K562 (cell line): ENCODE measurements at regions not wholly inside any gene's neighbourhood (a gene's known extent, or its start where the extent isn't known, plus 50 kb on each side); places are given as distances from the start of the nearest gene placed in this dataset.

Source experiments
- ATAC-seq: fragments of 200-7000 bp; cut with Tn5 transposase; 3 replicates; pipeline ENCODE4 v1.9.1; 2020; ENCODE audit warnings: moderate library complexity
- BruUV-seq: library from RNA; stranded (reverse); fragments of 400-500 nt; replicated peaks from 2 replicates; lab custom pipeline; 2021; lab: Mats Ljungman, UMichigan
- CTCF ChIA-PET: fragments of 300-600 bp; formaldehyde crosslinking; extraction: SDS; loops from one replicate; lab custom pipeline; 2021; ENCODE audit warnings: low intra/inter-chr PET ratio; lab: Yijun Ruan, JAX
- POLR2A ChIA-PET: fragments of 300-600, 350-650 bp; sonication (Branson Sonifier 250); formaldehyde crosslinking; extraction: SDS; loops from one replicate; lab custom pipeline; 2021; ENCODE audit warnings: antibody characterized with exemption, inconsistent platforms; lab: Yijun Ruan, JAX
- DNase-seq, 4 experiments: peaks; one replicate each; pipeline versions ENCODE4 v3.0.0 to v3.0.0-alpha.2; 2011 to 2018; ENCODE audit warnings: low spot score in 3 of 4, mixed read lengths in 3 of 4; ENCODE audit errors: extremely low read depth in 1 of 4
- FAIRE-seq: peaks from 2 replicates; lab custom pipeline; 2011; peaks lifted over from hg19 to GRCh38; lab: Jason Lieb, UNC
- H2AFZ ChIP-seq: 2 replicates; pipeline ENCODE4 v1.6.0; 2011; ENCODE audit warnings: low read depth, low read length, control low read depth, inconsistent platforms
- H3K27ac ChIP-seq: fragments of 200-600 bp; 3 replicates; pipeline ENCODE4 v1.8.0; 2011; ENCODE audit warnings: low read depth, mild to moderate bottlenecking, control low read depth, inconsistent platforms, low read length, moderate library complexity, mixed read lengths; ENCODE audit errors: extremely low read depth
- H3K27me3 ChIP-seq, 2 experiments: fragments of 300-600 bp in 1 of 2; 2 replicates in 1 of 2; 3 replicates in 1 of 2; pipeline versions ENCODE4 v1.6.0 to v1.8.0; 2011; ENCODE audit warnings: inconsistent platforms in 2 of 2, low read length in 2 of 2, mild to moderate bottlenecking in 1 of 2, mixed read lengths in 1 of 2, moderate library complexity in 1 of 2; ENCODE audit not compliant: control insufficient read depth in 2 of 2, insufficient read depth in 2 of 2
- H3K36me3 ChIP-seq: fragments of 300-600 bp; 3 replicates; pipeline ENCODE4 v1.8.0; 2011; ENCODE audit warnings: mild to moderate bottlenecking, low read length, inconsistent platforms; ENCODE audit not compliant: control insufficient read depth, insufficient read depth
- H3K4me1 ChIP-seq, 2 experiments: fragments of 200-600 bp in 1 of 2; replicated peaks in 1 of 2; 2 replicates in 1 of 2; 3 replicates in 1 of 2; pipeline versions ENCODE4 v1.5.1 to v1.8.0; 2011; ENCODE audit warnings: inconsistent platforms in 2 of 2, low read length in 2 of 2, mild to moderate bottlenecking in 1 of 2, mixed read lengths in 1 of 2, moderate library complexity in 1 of 2; ENCODE audit not compliant: control insufficient read depth in 2 of 2, insufficient read depth in 2 of 2
- H3K4me2 ChIP-seq: 2 replicates; pipeline ENCODE4 v1.6.1; 2011; ENCODE audit warnings: low read length, control low read depth, inconsistent platforms, mixed read lengths; ENCODE audit not compliant: insufficient read depth
- H3K4me3 ChIP-seq: fragments of 200-600 bp; sonication (generic), shearing (Covaris generic); 2 replicates; pipeline ENCODE4 v1.5.1; 2016; ENCODE audit warnings: control low read depth, inconsistent platforms
- H3K79me2 ChIP-seq: fragments of 200-600 bp; 3 replicates; pipeline ENCODE4 v1.8.0; 2011; ENCODE audit warnings: low read length, inconsistent platforms; ENCODE audit not compliant: control insufficient read depth, insufficient read depth
- H3K9ac ChIP-seq, 2 experiments: 2 replicates each; pipeline versions ENCODE4 v1.6.0 to v1.6.1; 2011; ENCODE audit warnings: low read depth in 2 of 2, low read length in 2 of 2, control low read depth in 1 of 2, inconsistent platforms in 1 of 2, mild to moderate bottlenecking in 1 of 2, mixed read lengths in 1 of 2; ENCODE audit not compliant: insufficient read depth in 1 of 2
- H3K9me1 ChIP-seq: one replicate; pipeline ENCODE4 v1.6.0; 2011; ENCODE audit warnings: inconsistent platforms, mild to moderate bottlenecking, low read length, moderate library complexity; ENCODE audit not compliant: control insufficient read depth, insufficient read depth
- H3K9me3 ChIP-seq: replicated peaks from 2 replicates; pipeline ENCODE4 v1.5.1; 2011; ENCODE audit warnings: low read depth, low read length, inconsistent platforms; ENCODE audit not compliant: control insufficient read depth, insufficient read depth
- H4K20me1 ChIP-seq: replicated peaks from 2 replicates; pipeline ENCODE4 v1.6.1; 2011; ENCODE audit warnings: low read length, inconsistent platforms, mixed read lengths; ENCODE audit not compliant: control insufficient read depth, insufficient read depth
- BRCA1 ChIP-seq, 2 experiments: fragments of 450-650 bp in 1 of 2; sonication (generic) in 1 of 2; formaldehyde crosslinking in 1 of 2; IDR thresholded peaks; 2 replicates each; pipeline versions ENCODE4 v1.5.0 to v1.6.1; 2017 to 2020; ENCODE audit warnings: mild to moderate bottlenecking in 1 of 2, missing genetic modification reagents in 1 of 2
- HNRNPL ChIP-seq: fragments of 200-400 bp; formaldehyde crosslinking; IDR thresholded peaks from 2 replicates; pipeline ENCODE4 v1.6.1; 2017; ENCODE audit warnings: low read depth, mild to moderate bottlenecking, low read length
- IFI16 ChIP-seq: fragments of 250-450 bp; sonication (Bioruptor Pico); IDR thresholded peaks from 2 replicates; pipeline ENCODE4 v2.1.2; 2022; ENCODE audit warnings: mild to moderate bottlenecking, inconsistent platforms
- KAT7 ChIP-seq: sonication (generic); formaldehyde crosslinking; IDR thresholded peaks from 2 replicates; pipeline ENCODE4 v1.8.0; 2022; ENCODE audit warnings: missing genetic modification reagents, mild to moderate bottlenecking, borderline replicate concordance
- NFXL1 ChIP-seq: fragments of 450-650 bp; formaldehyde crosslinking; IDR thresholded peaks from 2 replicates; pipeline ENCODE4 v1.4.0; 2021; ENCODE audit warnings: mild to moderate bottlenecking
- POU5F1 ChIP-seq: fragments of 150-350 bp; IDR thresholded peaks from 2 replicates; pipeline ENCODE4 v1.6.1; 2014; ENCODE audit warnings: borderline replicate concordance, low read length, low read depth, mild to moderate bottlenecking; ENCODE audit not compliant: partially characterized antibody
- PREB ChIP-seq: sonication (generic); formaldehyde crosslinking; IDR thresholded peaks from 2 replicates; pipeline ENCODE4 v1.8.1; 2023; ENCODE audit warnings: mild to moderate bottlenecking, missing genetic modification reagents
- RBM17 ChIP-seq: fragments of 200-400 bp; formaldehyde crosslinking; IDR thresholded peaks from 2 replicates; pipeline ENCODE4 v1.6.1; 2017; ENCODE audit warnings: low read depth, mild to moderate bottlenecking, low read length, borderline replicate concordance
- RCOR1 ChIP-seq, 2 experiments: IDR thresholded peaks; 2 replicates each; pipeline ENCODE4 v1.6.1; 2012; ENCODE audit warnings: low read depth in 2 of 2, low read length in 2 of 2, borderline replicate concordance in 1 of 2, improper control_type of control experiment in 1 of 2
- RNF2 ChIP-seq: sonication (generic); IDR thresholded peaks from 2 replicates; pipeline ENCODE4 v1.6.1; 2016
- STAT5B ChIP-seq: fragments of 250-450 bp; sonication (Bioruptor Pico); IDR thresholded peaks from 2 replicates; pipeline ENCODE4 v1.8.0; 2021; ENCODE audit warnings: mild to moderate bottlenecking, inconsistent platforms
- SUPT5H ChIP-seq: fragments of 450-650 bp; IDR thresholded peaks from 2 replicates; pipeline ENCODE4 v1.6.1; 2016
- ZEB2 ChIP-seq: fragments of 450-650 bp; IDR thresholded peaks from 2 replicates; pipeline ENCODE4 v1.6.1; 2016
- ZNF408 ChIP-seq: fragments of 250-450 bp; sonication (Bioruptor Pico); IDR thresholded peaks from 2 replicates; pipeline ENCODE4 v1.4.0; 2020; ENCODE audit warnings: low read depth, mild to moderate bottlenecking, moderate library complexity
- ZNF699 ChIP-seq: fragments of 250-450 bp; sonication (Bioruptor Pico); IDR thresholded peaks from 2 replicates; pipeline ENCODE4 v1.8.0; 2021; ENCODE audit warnings: mild to moderate bottlenecking, moderate library complexity; ENCODE audit not compliant: insufficient replicate concordance
- WGBS: fragments of 100-300 bp; shearing (Covaris generic); methylation state at CpG from one replicate; pipeline ENCODE4 v1.1.6; 2016; ENCODE audit warnings: low coverage, mixed read lengths; ENCODE audit not compliant: insufficient coverage; ENCODE audit errors: missing lambda C conversion rate; 5-methylcytosine and 5-hydroxymethylcytosine counted together
- in situ Hi-C: fragments of 300-500 bp; cut with MboI; formaldehyde crosslinking; loops from 4 replicates; pipeline ENCODE4 v1.15.0; 2018; ENCODE audit warnings: inconsistent platforms, mixed read lengths
- intact Hi-C: fragments of 100-400 bp; cut with micrococcal nuclease; formaldehyde crosslinking; loops from 2 replicates; pipeline ENCODE4 v1.14.2; 2022

GRCh38 chr5:111972548-111972947 lies 215.6 kb upstream of the NREP start:
- H3K4me2 ChIP-seq = no peak overlapping the region
- H3K4me3 ChIP-seq = no peak overlapping the region
- H3K36me3 ChIP-seq = no peaks in the 10 kb centered on the region
- no peak overlapping the region for H2AFZ ChIP-seq
- WGBS = 4% methylated on average over 2 of the region's 2 CpGs
- no peaks in the 10 kb centered on the region for H3K79me2 ChIP-seq
- BruUV-seq = no TSS peak
- FAIRE-seq = no peak
- POLR2A ChIA-PET = no interaction called here
- no peaks in the 10 kb centered on the region for H3K27me3 ChIP-seq
- H3K9ac ChIP-seq = no peak overlapping the region
- CTCF ChIA-PET = no interaction called here
- in situ Hi-C loops = no loop called here
- no peak for TF ChIP-seq BRCA1 (IDR thresholded peaks at IDR 0.05)
- no peak for TF ChIP-seq BRCA1 (CRISPR knock-in tag; IDR thresholded peaks at IDR 0.05)
- no peak for TF ChIP-seq RBM17
- TF ChIP-seq SUPT5H = no peak
- TF ChIP-seq PREB (CRISPR knock-in tag) = no peak
- no peak for TF ChIP-seq ZEB2
- TF ChIP-seq HNRNPL = no peak
- no peak for TF ChIP-seq IFI16 (CRISPR knock-in tag)
- no peak for TF ChIP-seq KAT7
- TF ChIP-seq STAT5B (CRISPR knock-in tag) = no peak
- no peak for TF ChIP-seq POU5F1
- no peak for TF ChIP-seq ZNF408 (CRISPR knock-in tag)
- TF ChIP-seq RCOR1 (IDR thresholded peaks at IDR 0.05; ENCODE audit: borderline replicate concordance in 1 of 2, low read depth in 2 of 2, low read length in 2 of 2) = no peak
- TF ChIP-seq ZNF699 = no peak
- TF ChIP-seq NFXL1 = no peak
- TF ChIP-seq RNF2 = no peak
- H3K27ac ChIP-seq = no peak overlapping the region
- H3K9me1 ChIP-seq = no peaks in the 10 kb centered on the region
- DNase-seq = no peak
- H3K9me3 ChIP-seq = no peaks in the 10 kb centered on the region
- H3K4me1 ChIP-seq = no peaks in the 10 kb centered on the region
- no peaks in the 10 kb centered on the region for H4K20me1 ChIP-seq
- no peak for ATAC-seq
- intact Hi-C loops = no loop called here
